HL-60 (cell line): ENCODE measurements at regions not wholly inside any gene's neighbourhood (a gene's known extent, or its start where the extent isn't known, plus 50 kb on each side); places are given as distances from the start of the nearest gene placed in this dataset.

Experiments
- DNase-seq, 2 experiments: peaks; one replicate each; pipeline ENCODE4 v3.0.0-alpha.2; 2010 to 2020; ENCODE audit warnings: low read depth in 1 of 2, low spot score in 1 of 2
- H3K27ac ChIP-seq: fragments of 250-450 bp; sonication (Bioruptor Pico); replicated peaks from 2 replicates; pipeline ENCODE4 v1.5.1; 2020; ENCODE audit warnings: mild to moderate bottlenecking, moderate library complexity
- H3K27me3 ChIP-seq: fragments of 250-450 bp; sonication (Bioruptor Pico); 2 replicates; pipeline ENCODE4 v1.5.1; 2021; ENCODE audit warnings: mild to moderate bottlenecking, moderate library complexity; ENCODE audit not compliant: insufficient read depth, poor library complexity, severe bottlenecking
- H3K4me3 ChIP-seq: replicated peaks from 2 replicates; pipeline ENCODE4 v1.5.1; 2011; ENCODE audit warnings: mild to moderate bottlenecking, control low read depth, low read length; ENCODE audit not compliant: insufficient read depth
- GABPA ChIP-seq: IDR thresholded peaks from 2 replicates; pipeline ENCODE4 v1.6.1; 2012; ENCODE audit warnings: low read depth
- POLR2AphosphoS5 ChIP-seq: IDR thresholded peaks from 2 replicates; pipeline ENCODE4 v1.6.1; 2012; ENCODE audit warnings: low read depth
- SPI1 ChIP-seq: IDR thresholded peaks from 2 replicates; pipeline ENCODE4 v1.6.1; 2012; ENCODE audit warnings: low read depth, mild to moderate bottlenecking, borderline replicate concordance
- TF ChIP-seq, protein P1 (sequence below): IDR thresholded peaks from 2 replicates; pipeline ENCODE4 v1.6.1; 2012; ENCODE audit warnings: low read depth; ENCODE audit not compliant: insufficient replicate concordance
- TF ChIP-seq, protein P2 (sequence below): IDR thresholded peaks from one replicate; pipeline ENCODE4 v1.5.1; 2011; ENCODE audit warnings: low read length, control low read depth, inconsistent platforms; ENCODE audit not compliant: insufficient read depth

DNA sequence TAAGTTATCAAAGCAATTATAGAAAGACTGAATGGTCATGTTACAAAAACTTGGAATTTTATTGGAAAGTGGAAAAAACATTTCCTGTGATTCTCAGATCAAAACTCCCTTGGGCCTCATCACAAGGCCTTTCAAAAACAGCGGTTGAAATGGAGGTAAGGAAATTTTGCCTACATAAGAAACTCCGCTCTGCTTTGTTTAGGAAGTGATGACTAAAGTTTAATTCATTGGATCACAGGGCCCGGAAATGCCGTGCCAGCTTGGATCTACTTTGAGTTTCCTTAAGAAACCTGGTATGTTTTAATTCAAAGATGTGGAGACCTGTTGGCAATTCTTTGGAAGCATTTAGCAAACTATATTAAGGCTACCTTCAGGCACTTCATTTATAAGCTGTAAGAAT, 143.9 kb upstream of the MME start:
- Histone ChIP-seq H3K4me3 (no peak overlapping the region), H3K27me3 (no peaks in the 10 kb centered on the region), H3K27ac (no peak overlapping the region)
- DNase-seq: no peak
- TF ChIP-seq POLR2AphosphoS5 (no peak), SPI1 (no peak), GABPA (no peak)
- TF ChIP-seq, protein P1, sequence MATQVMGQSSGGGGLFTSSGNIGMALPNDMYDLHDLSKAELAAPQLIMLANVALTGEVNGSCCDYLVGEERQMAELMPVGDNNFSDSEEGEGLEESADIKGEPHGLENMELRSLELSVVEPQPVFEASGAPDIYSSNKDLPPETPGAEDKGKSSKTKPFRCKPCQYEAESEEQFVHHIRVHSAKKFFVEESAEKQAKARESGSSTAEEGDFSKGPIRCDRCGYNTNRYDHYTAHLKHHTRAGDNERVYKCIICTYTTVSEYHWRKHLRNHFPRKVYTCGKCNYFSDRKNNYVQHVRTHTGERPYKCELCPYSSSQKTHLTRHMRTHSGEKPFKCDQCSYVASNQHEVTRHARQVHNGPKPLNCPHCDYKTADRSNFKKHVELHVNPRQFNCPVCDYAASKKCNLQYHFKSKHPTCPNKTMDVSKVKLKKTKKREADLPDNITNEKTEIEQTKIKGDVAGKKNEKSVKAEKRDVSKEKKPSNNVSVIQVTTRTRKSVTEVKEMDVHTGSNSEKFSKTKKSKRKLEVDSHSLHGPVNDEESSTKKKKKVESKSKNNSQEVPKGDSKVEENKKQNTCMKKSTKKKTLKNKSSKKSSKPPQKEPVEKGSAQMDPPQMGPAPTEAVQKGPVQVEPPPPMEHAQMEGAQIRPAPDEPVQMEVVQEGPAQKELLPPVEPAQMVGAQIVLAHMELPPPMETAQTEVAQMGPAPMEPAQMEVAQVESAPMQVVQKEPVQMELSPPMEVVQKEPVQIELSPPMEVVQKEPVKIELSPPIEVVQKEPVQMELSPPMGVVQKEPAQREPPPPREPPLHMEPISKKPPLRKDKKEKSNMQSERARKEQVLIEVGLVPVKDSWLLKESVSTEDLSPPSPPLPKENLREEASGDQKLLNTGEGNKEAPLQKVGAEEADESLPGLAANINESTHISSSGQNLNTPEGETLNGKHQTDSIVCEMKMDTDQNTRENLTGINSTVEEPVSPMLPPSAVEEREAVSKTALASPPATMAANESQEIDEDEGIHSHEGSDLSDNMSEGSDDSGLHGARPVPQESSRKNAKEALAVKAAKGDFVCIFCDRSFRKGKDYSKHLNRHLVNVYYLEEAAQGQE: no peak

DNA sequence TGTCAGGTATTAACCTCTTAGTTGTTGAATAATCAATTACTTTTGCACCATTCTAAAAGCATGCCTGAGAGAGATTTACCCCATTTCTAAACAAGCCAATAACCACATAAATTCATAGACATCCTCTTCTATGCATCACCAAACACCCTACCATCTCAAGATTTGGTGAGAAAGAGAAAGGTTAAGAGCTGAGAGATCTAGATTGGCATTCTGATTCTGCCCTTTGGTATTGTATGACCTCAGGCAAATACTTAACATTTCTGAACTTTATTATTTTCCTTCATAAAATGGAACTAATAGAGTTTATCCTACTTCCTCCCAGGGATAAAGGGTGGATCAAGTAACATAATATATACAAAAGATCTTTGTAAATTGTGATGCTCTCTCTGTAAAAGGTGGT, 146.5 kb upstream of the MME start:
- DNase-seq: no peak
- Histone ChIP-seq H3K27me3 (no peaks in the 10 kb centered on the region), H3K27ac (no peak overlapping the region), H3K4me3 (no peak overlapping the region)
- TF ChIP-seq, protein P1: no peak
- no peak for TF ChIP-seq GABPA
- no peak for TF ChIP-seq POLR2AphosphoS5
- no peak for TF ChIP-seq SPI1
- TF ChIP-seq, protein P2, sequence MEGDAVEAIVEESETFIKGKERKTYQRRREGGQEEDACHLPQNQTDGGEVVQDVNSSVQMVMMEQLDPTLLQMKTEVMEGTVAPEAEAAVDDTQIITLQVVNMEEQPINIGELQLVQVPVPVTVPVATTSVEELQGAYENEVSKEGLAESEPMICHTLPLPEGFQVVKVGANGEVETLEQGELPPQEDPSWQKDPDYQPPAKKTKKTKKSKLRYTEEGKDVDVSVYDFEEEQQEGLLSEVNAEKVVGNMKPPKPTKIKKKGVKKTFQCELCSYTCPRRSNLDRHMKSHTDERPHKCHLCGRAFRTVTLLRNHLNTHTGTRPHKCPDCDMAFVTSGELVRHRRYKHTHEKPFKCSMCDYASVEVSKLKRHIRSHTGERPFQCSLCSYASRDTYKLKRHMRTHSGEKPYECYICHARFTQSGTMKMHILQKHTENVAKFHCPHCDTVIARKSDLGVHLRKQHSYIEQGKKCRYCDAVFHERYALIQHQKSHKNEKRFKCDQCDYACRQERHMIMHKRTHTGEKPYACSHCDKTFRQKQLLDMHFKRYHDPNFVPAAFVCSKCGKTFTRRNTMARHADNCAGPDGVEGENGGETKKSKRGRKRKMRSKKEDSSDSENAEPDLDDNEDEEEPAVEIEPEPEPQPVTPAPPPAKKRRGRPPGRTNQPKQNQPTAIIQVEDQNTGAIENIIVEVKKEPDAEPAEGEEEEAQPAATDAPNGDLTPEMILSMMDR: no peak

DNA sequence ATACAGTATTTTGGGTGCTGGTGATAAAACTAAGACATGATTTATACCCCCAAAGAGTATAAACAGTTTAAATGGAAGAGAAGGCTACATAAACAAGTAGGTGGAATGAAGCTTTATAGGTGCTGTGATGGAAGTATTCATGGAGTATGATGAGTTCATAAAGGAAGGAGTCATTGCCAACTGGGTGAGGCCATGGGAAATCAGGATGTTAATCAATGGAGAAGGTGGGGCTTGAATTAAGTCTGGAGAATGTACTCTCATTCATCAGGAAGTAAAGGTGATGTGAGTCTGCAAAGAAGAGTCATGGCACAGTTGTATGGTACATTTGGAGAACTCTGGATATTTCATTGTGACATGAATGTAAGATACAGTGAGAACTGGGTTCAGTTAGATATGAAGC, 147.5 kb upstream of the MME start:
- TF ChIP-seq GABPA (no peak), POLR2AphosphoS5 (no peak), SPI1 (no peak)
- TF ChIP-seq, protein P2: no peak
- TF ChIP-seq, protein P1: no peak
- Histone ChIP-seq H3K27ac (no peak overlapping the region), H3K27me3 (no peaks in the 10 kb centered on the region), H3K4me3 (no peak overlapping the region)
- no peak for DNase-seq
